Activated naive CD8-positive, alpha-beta T cell treated with anti-CD3 and anti-CD28 coated beads for 36 hours (primary cell): ENCODE measurements at regions not wholly inside any gene's neighbourhood (a gene's known extent, or its start where the extent isn't known, plus 50 kb on each side); places are given as distances from the start of the nearest gene placed in this dataset.

Source experiments
- DNase-seq: peaks from one replicate; pipeline ENCODE4 v3.0.0; 2021
- H3K27ac Mint-ChIP-seq: one replicate; pipeline ENCODE4 v1.8.0; 2022; ENCODE audit warnings: mild to moderate bottlenecking, moderate library complexity, mixed read lengths
- H3K27me3 Mint-ChIP-seq: one replicate; pipeline ENCODE4 v1.8.0; 2022; ENCODE audit warnings: mild to moderate bottlenecking, mixed read lengths
- H3K36me3 Mint-ChIP-seq: one replicate; pipeline ENCODE4 v1.8.0; 2021; ENCODE audit warnings: mild to moderate bottlenecking, mixed read lengths
- H3K4me1 Mint-ChIP-seq: one replicate; pipeline ENCODE4 v1.8.0; 2021; ENCODE audit warnings: mixed read lengths
- H3K4me3 Mint-ChIP-seq: one replicate; pipeline ENCODE4 v1.8.0; 2022; ENCODE audit warnings: mild to moderate bottlenecking, moderate library complexity, mixed read lengths
- H3K9me3 Mint-ChIP-seq: one replicate; pipeline ENCODE4 v1.8.0; 2022; ENCODE audit warnings: mixed read lengths

- no peaks in the 10 kb centered on the region for H3K36me3 Mint-ChIP-seq
- DNase-seq: no peak
- H3K27me3 Mint-ChIP-seq: peaks cover 7% of the 10 kb centered on the region
- no peaks in the 10 kb centered on the region for H3K9me3 Mint-ChIP-seq
- H3K27ac Mint-ChIP-seq: no peak overlapping the region
- H3K4me3 Mint-ChIP-seq: no peak overlapping the region
- no peaks in the 10 kb centered on the region for H3K4me1 Mint-ChIP-seq
Measured at GRCh38 chr22:48053973-48054372, 1291.5 kb downstream of the TBC1D22A start.

- no peaks in the 10 kb centered on the region for H3K9me3 Mint-ChIP-seq
- H3K36me3 Mint-ChIP-seq: no peaks in the 10 kb centered on the region
- H3K4me1 Mint-ChIP-seq: no peaks in the 10 kb centered on the region
- H3K4me3 Mint-ChIP-seq: no peak overlapping the region
- peaks cover 7% of the 10 kb centered on the region for H3K27me3 Mint-ChIP-seq
- no peak for DNase-seq
- no peak overlapping the region for H3K27ac Mint-ChIP-seq
Measured at GRCh38 chr22:48053486-48053885, 1291.0 kb downstream of the TBC1D22A start.

GRCh38 chr22:48052621-48052890 lies 1290.1 kb downstream of the TBC1D22A start:
- no peak for DNase-seq
- H3K36me3 Mint-ChIP-seq: no peaks in the 10 kb centered on the region
- no peak overlapping the region for H3K4me3 Mint-ChIP-seq
- H3K9me3 Mint-ChIP-seq: no peaks in the 10 kb centered on the region
- H3K27ac Mint-ChIP-seq: no peak overlapping the region
- no peaks in the 10 kb centered on the region for H3K4me1 Mint-ChIP-seq
- H3K27me3 Mint-ChIP-seq: peaks cover 7% of the 10 kb centered on the region

- H3K36me3 Mint-ChIP-seq: no peaks in the 10 kb centered on the region
- no peaks in the 10 kb centered on the region for H3K4me1 Mint-ChIP-seq
- no peak for DNase-seq
- H3K27me3 Mint-ChIP-seq: peaks cover 4% of the 10 kb centered on the region
- no peak overlapping the region for H3K27ac Mint-ChIP-seq
- H3K4me3 Mint-ChIP-seq: no peak overlapping the region
- no peaks in the 10 kb centered on the region for H3K9me3 Mint-ChIP-seq
Measured at GRCh38 chr22:48051796-48052620, 1289.6 kb downstream of the TBC1D22A start.

DNA sequence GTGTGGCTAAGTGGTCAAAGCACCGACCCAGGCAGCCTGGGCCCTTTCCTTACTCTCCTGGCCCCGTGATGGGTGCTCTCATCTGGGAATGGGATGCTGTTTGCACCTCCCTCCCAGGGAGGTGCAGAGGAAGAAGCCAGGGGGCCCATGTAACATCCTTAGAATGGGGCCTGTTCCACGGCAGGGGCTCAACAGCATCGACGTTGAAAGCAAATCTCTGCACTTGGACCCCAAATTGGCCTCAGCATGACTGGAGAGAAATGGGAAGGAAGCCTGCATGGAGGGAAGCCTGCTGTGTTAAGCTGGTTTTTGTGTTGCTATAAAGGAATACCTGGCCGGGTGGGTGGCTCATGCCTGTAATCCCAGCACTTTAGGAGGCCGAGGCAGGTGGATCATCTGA lies 1288.4 kb downstream of the TBC1D22A start:
- DNase-seq: no peak
- no peak overlapping the region for H3K27ac Mint-ChIP-seq
- H3K9me3 Mint-ChIP-seq: no peaks in the 10 kb centered on the region
- no peak overlapping the region for H3K4me3 Mint-ChIP-seq
- peaks cover 8% of the 10 kb centered on the region for H3K27me3 Mint-ChIP-seq
- no peaks in the 10 kb centered on the region for H3K4me1 Mint-ChIP-seq
- no peaks in the 10 kb centered on the region for H3K36me3 Mint-ChIP-seq

DNA sequence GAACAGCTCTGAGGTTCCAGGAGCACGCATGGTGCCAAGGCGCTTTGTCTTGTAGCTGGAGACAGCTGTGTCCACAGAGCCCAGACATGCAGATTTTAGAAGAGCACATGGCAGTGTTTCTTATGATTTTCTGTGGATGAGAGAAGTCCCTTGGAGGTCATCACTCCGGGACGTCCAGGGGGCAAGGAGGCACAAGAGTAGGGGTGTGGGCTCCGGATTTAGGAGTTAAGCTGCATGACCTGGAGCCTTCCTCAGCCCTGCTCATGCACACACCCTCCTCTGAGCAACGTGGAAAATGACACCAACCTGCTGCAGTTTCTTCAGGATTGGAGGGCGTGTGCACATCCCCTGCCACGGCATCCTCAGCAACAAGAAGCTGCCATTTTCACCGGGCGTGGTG lies 1286.7 kb downstream of the TBC1D22A start:
- H3K4me3 Mint-ChIP-seq: no peak overlapping the region
- peaks cover 4% of the 10 kb centered on the region for H3K4me1 Mint-ChIP-seq
- peaks cover 15% of the 10 kb centered on the region for H3K27me3 Mint-ChIP-seq
- no peak overlapping the region for H3K27ac Mint-ChIP-seq
- no peaks in the 10 kb centered on the region for H3K9me3 Mint-ChIP-seq
- H3K36me3 Mint-ChIP-seq: no peaks in the 10 kb centered on the region
- no peak for DNase-seq

GRCh38 chr22:48047722-48048500 lies 1285.5 kb downstream of the TBC1D22A start:
- H3K36me3 Mint-ChIP-seq: no peaks in the 10 kb centered on the region
- H3K27me3 Mint-ChIP-seq: peaks cover 17% of the 10 kb centered on the region
- no peaks in the 10 kb centered on the region for H3K9me3 Mint-ChIP-seq
- H3K27ac Mint-ChIP-seq: no peak overlapping the region
- DNase-seq: no peak
- H3K4me1 Mint-ChIP-seq: peaks cover 4% of the 10 kb centered on the region
- no peak overlapping the region for H3K4me3 Mint-ChIP-seq

DNA sequence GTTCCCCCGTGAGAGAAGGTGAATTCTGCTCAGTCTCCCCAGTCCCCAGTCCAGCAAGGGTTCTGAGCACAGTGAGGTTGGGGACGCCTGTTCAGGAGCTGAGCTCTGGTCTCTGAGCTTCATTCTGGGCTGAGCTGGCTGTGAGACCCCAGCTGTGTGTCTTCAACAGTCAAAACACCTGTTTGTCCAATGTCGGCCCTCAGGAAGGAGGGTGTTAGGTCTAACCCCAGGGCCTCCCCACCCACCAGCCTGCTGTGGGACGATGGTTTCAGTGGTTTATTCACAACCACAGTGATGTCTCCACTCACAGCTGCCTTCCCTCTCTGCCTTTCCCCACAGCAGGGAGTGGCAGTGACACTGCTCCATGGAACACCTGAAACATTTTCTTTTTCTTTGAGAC lies 1282.9 kb downstream of the TBC1D22A start:
- DNase-seq: no peak
- Mint-ChIP-seq H3K36me3 (no peaks in the 10 kb centered on the region), H3K4me3 (no peak overlapping the region), H3K4me1 (peaks cover 4% of the 10 kb centered on the region), H3K27ac (no peak overlapping the region), H3K9me3 (peaks cover 2% of the 10 kb centered on the region), H3K27me3 (peaks cover 17% of the 10 kb centered on the region)

DNA sequence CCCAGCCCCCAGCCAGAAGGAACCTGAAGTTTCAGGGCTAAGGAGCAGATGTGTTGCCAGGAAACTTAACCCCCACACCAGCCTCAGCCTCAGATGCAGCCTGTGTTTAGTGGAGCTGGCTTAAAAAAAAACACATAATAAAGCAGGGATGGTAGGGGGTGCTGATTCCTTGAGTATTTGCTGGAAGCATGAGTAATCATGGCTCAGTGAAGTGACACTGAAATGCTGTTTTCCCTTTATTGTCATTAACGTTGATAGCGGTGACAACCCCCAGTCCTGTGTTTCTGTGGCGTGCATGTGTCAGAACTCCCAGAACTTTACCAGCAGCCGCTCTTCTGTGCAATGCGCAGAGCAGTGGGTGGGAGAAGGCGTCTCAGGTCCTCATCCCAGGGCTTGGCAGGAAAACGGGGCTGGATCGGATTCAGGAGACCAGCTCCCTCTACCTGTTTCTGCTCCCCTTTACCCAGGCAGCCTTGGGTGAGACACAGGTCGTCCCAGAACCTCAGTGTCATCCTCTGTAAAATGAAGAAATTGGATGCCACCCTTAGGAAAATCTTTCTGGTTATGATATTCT lies 1282.1 kb downstream of the TBC1D22A start:
- Mint-ChIP-seq H3K27ac (no peak overlapping the region), H3K4me3 (no peak overlapping the region), H3K4me1 (peaks cover 4% of the 10 kb centered on the region), H3K9me3 (peaks cover 2% of the 10 kb centered on the region), H3K27me3 (peaks cover 17% of the 10 kb centered on the region), H3K36me3 (no peaks in the 10 kb centered on the region)
- DNase-seq: no peak

GRCh38 chr22:48043581-48043980 lies 1281.1 kb downstream of the TBC1D22A start:
- H3K4me1 Mint-ChIP-seq: peaks cover 4% of the 10 kb centered on the region
- H3K9me3 Mint-ChIP-seq: peaks cover 2% of the 10 kb centered on the region
- peaks cover 17% of the 10 kb centered on the region for H3K27me3 Mint-ChIP-seq
- no peak overlapping the region for H3K27ac Mint-ChIP-seq
- no peak overlapping the region for H3K4me3 Mint-ChIP-seq
- no peaks in the 10 kb centered on the region for H3K36me3 Mint-ChIP-seq
- no peak for DNase-seq

- Mint-ChIP-seq H3K36me3 (no peaks in the 10 kb centered on the region), H3K27ac (no peak overlapping the region), H3K4me1 (peaks cover 4% of the 10 kb centered on the region), H3K4me3 (no peak overlapping the region), H3K9me3 (peaks cover 2% of the 10 kb centered on the region), H3K27me3 (peaks cover 17% of the 10 kb centered on the region)
- DNase-seq: no peak
Measured at GRCh38 chr22:48042621-48043395, 1280.4 kb downstream of the TBC1D22A start.

- no peak overlapping the region for H3K27ac Mint-ChIP-seq
- peaks cover 19% of the 10 kb centered on the region for H3K27me3 Mint-ChIP-seq
- no peak overlapping the region for H3K4me3 Mint-ChIP-seq
- DNase-seq: no peak
- no peaks in the 10 kb centered on the region for H3K4me1 Mint-ChIP-seq
- peaks cover 2% of the 10 kb centered on the region for H3K9me3 Mint-ChIP-seq
- no peaks in the 10 kb centered on the region for H3K36me3 Mint-ChIP-seq
Measured at GRCh38 chr22:48039326-48039725, 1276.9 kb downstream of the TBC1D22A start.

DNA sequence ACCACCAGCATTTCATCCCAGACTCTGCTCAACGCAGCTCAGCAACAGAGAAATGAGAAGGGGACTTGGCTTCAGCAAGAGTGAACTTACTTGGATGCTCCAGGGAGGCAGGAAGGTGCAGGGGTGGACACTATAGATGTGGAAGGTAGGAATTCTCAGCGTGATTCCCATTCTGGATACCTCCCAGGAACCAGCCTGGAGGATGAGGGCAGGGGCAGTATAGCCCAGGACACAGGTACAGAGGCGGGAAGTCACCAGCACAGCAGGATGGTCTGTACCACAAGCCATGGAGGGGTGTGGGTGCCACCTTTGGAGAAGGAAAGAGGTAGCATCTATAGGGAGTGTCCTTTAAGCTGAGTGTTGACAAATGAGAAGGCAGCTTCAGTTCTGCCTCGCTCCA lies 1275.2 kb downstream of the TBC1D22A start:
- no peak for DNase-seq
- no peak overlapping the region for H3K27ac Mint-ChIP-seq
- no peak overlapping the region for H3K4me3 Mint-ChIP-seq
- no peaks in the 10 kb centered on the region for H3K36me3 Mint-ChIP-seq
- peaks cover 15% of the 10 kb centered on the region for H3K27me3 Mint-ChIP-seq
- peaks cover 2% of the 10 kb centered on the region for H3K9me3 Mint-ChIP-seq
- H3K4me1 Mint-ChIP-seq: no peaks in the 10 kb centered on the region

GRCh38 chr22:48035897-48036296 lies 1273.4 kb downstream of the TBC1D22A start:
- no peaks in the 10 kb centered on the region for H3K9me3 Mint-ChIP-seq
- H3K27ac Mint-ChIP-seq: no peak overlapping the region
- H3K4me1 Mint-ChIP-seq: no peaks in the 10 kb centered on the region
- no peaks in the 10 kb centered on the region for H3K36me3 Mint-ChIP-seq
- H3K4me3 Mint-ChIP-seq: no peak overlapping the region
- H3K27me3 Mint-ChIP-seq: peaks cover 15% of the 10 kb centered on the region
- DNase-seq: no peak

GRCh38 chr22:48031589-48031988 lies 1269.1 kb downstream of the TBC1D22A start:
- DNase-seq: no peak
- H3K27ac Mint-ChIP-seq: no peak overlapping the region
- no peaks in the 10 kb centered on the region for H3K9me3 Mint-ChIP-seq
- H3K36me3 Mint-ChIP-seq: no peaks in the 10 kb centered on the region
- no peak overlapping the region for H3K4me3 Mint-ChIP-seq
- no peaks in the 10 kb centered on the region for H3K4me1 Mint-ChIP-seq
- peaks cover 7% of the 10 kb centered on the region for H3K27me3 Mint-ChIP-seq
